HG03521 (cell line): ENCODE measurements at regions not wholly inside any gene's neighbourhood (a gene's known extent, or its start where the extent isn't known, plus 50 kb on each side); places are given as distances from the start of the nearest gene placed in this dataset.

Experiments
- ATAC-seq: cut with Tn5 transposase; IDR thresholded peaks from one replicate; pipeline ENCODE4 v1.9.1; 2021; ENCODE audit warnings: mild to moderate bottlenecking, moderate library complexity; ENCODE audit not compliant: unreplicated experiment

- no peak for ATAC-seq
Observed at GRCh38 chr4:117425636-117426035, 340.3 kb upstream of the TRAM1L1 start.

GRCh38 chr4:117428536-117428935, 343.2 kb upstream of the TRAM1L1 start:
- ATAC-seq: no peak

GRCh38 chr4:117429061-117429460, 343.7 kb upstream of the TRAM1L1 start:
- ATAC-seq: no peak

- ATAC-seq: no peak
Observed at GRCh38 chr4:117429506-117429905, 344.1 kb upstream of the TRAM1L1 start.

GRCh38 chr4:117434424-117434823, 349.0 kb upstream of the TRAM1L1 start:
- no peak for ATAC-seq

GRCh38 chr4:117447925-117448324, 362.5 kb upstream of the TRAM1L1 start:
- ATAC-seq: no peak

GRCh38 chr4:117455088-117455487, 369.7 kb upstream of the TRAM1L1 start:
- no peak for ATAC-seq

GRCh38 chr4:117466388-117466787, 381.0 kb upstream of the TRAM1L1 start:
- ATAC-seq: no peak

GRCh38 chr4:117467404-117467803, 382.0 kb upstream of the TRAM1L1 start:
- ATAC-seq: no peak

- no peak for ATAC-seq
Observed at GRCh38 chr4:117474987-117475386, 389.6 kb upstream of the TRAM1L1 start.

GRCh38 chr4:117477925-117478324, 392.5 kb upstream of the TRAM1L1 start:
- no peak for ATAC-seq

GRCh38 chr4:117478702-117479101, 393.3 kb upstream of the TRAM1L1 start:
- ATAC-seq: no peak

- ATAC-seq: no peak
Observed at GRCh38 chr4:117479673-117480072, 394.3 kb upstream of the TRAM1L1 start.

- no peak for ATAC-seq
Observed at GRCh38 chr4:117481742-117482141, 396.4 kb upstream of the TRAM1L1 start.

- no peak for ATAC-seq
Observed at GRCh38 chr4:117488692-117489091, 403.3 kb upstream of the TRAM1L1 start.

- no peak for ATAC-seq
Observed at GRCh38 chr4:117489107-117489506, 403.7 kb upstream of the TRAM1L1 start.

- no peak for ATAC-seq
Observed at GRCh38 chr4:117491516-117491915, 406.1 kb upstream of the TRAM1L1 start.

- ATAC-seq: no peak
Observed at GRCh38 chr4:117495802-117496201, 410.4 kb upstream of the TRAM1L1 start.

- no peak for ATAC-seq
Observed at GRCh38 chr4:117512414-117512813, 427.0 kb upstream of the TRAM1L1 start.

GRCh38 chr4:117514391-117515175, 429.2 kb upstream of the TRAM1L1 start:
- ATAC-seq: no peak

- ATAC-seq: no peak
Observed at GRCh38 chr4:117515921-117516320, 430.5 kb upstream of the TRAM1L1 start.

- ATAC-seq: no peak
Observed at GRCh38 chr4:117527601-117528000, 442.2 kb upstream of the TRAM1L1 start.

GRCh38 chr4:117529401-117529800, 444.0 kb upstream of the TRAM1L1 start:
- ATAC-seq: no peak
